ENCODE measurements at regions not wholly inside any gene's neighbourhood (a gene's known extent, or its start where the extent isn't known, plus 50 kb on each side); places are given as distances from the start of the nearest gene placed in this dataset.

GRCh38 chr5:88524941-88525340 lies 256.3 kb upstream of the TMEM161B start:
- TF ChIP-seq CTCF (IDR thresholded peaks at IDR 0.05; ENCODE audit: poor library complexity, severe bottlenecking) (no peak), EZH2 (IDR thresholded peaks at IDR 0.05; ENCODE audit: borderline replicate concordance, insufficient read depth, low read length, poor library complexity, severe bottlenecking) (no peak)

All from neural cell (in vitro differentiated cells).